ENCODE measurements at regions not wholly inside any gene's neighbourhood (a gene's known extent, or its start where the extent isn't known, plus 50 kb on each side); places are given as distances from the start of the nearest gene placed in this dataset.

DNA sequence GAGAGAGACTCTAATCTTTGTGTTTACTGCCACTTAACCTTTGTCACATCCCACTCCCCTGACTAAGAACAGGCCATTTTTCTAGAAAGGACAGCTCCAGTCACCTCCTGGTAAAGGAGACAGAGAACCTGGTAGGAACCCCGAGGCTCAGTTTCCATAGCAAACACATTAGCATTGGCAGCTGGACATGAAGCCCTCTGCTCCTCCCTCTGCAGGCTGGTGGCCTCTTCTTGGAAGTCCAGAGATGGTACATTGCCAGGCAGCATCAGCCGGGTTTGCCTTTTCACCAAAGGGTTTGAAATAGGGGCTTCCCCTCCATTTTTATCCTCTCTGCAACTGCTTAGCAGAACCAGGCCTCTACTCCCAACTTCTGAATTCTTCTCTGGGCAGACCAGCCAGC is 213.4 kb upstream of the SEMA6D start:
- Histone ChIP-seq H3K27ac (ENCODE audit: low read depth in 2 of 2, low read length in 2 of 2) (no peak overlapping the region), H3K4me3 (ENCODE audit: low read length in 3 of 3) (no peak overlapping the region), H3K9me3 (ENCODE audit: control insufficient read depth in 2 of 3, insufficient read depth in 1 of 3, low read length in 3 of 3) (no peaks in the 10 kb centered on the region), H3K27me3 (ENCODE audit: control insufficient read depth, insufficient read depth, low read length) (no peaks in the 10 kb centered on the region), H3K9ac (ENCODE audit: low read length in 3 of 3) (no peak overlapping the region), H3K36me3 (ENCODE audit: control insufficient read depth in 2 of 3, insufficient read depth in 3 of 3, low read length in 3 of 3) (no peaks in the 10 kb centered on the region), H3K4me1 (ENCODE audit: control insufficient read depth in 2 of 3, insufficient read depth in 2 of 3, low read depth in 1 of 3, low read length in 3 of 3) (peaks cover 0 to 2% (median 0%) of the 10 kb centered on the region in 3 donors)
- no peak for TF ChIP-seq CTCF (IDR thresholded peaks at IDR 0.05; ENCODE audit: borderline replicate concordance, extremely low read depth, insufficient read depth)
- intact Hi-C loops (cut with DNase I): no loop called here
- FAIRE-seq: no peak
- no peak for DNase-seq

DNA sequence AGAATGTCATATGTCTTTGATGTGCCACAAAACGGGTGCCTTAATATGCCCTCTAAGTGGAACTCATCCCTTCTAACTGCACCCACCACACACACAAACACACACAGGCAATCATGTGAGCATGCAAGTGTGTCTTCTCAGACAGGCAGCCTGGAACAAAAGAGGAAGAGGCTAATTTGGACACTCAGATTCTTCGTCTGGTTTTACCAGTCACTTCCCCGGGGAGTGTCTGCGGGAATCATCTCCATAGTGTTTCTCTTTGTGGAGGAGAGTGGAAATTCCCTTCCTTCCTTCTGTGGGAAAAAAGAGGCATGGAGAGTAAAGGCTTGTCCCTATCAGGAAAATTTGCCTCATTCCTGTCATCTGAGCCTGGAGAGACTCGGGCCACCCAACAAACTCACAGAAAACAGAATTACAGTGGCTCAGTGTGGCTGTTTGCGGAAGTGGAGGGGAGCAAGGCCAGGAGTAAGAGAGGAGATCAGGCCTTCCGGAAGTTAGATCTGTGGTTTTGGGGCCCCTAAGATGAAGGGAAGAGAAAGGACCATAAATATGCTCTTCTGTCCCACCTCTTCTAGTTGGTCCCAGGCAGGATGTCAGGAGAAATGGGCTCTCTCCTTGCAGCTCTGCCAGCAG is 212.6 kb upstream of the SEMA6D start:
- Histone ChIP-seq H3K9ac (ENCODE audit: low read length in 3 of 3) (no peak overlapping the region), H3K36me3 (ENCODE audit: control insufficient read depth in 2 of 3, insufficient read depth in 3 of 3, low read length in 3 of 3) (no peaks in the 10 kb centered on the region), H3K27me3 (ENCODE audit: control insufficient read depth, insufficient read depth, low read length) (no peaks in the 10 kb centered on the region), H3K27ac (ENCODE audit: low read depth in 2 of 2, low read length in 2 of 2) (no peak overlapping the region), H3K4me3 (ENCODE audit: low read length in 3 of 3) (no peak overlapping the region), H3K9me3 (ENCODE audit: control insufficient read depth in 2 of 3, insufficient read depth in 1 of 3, low read length in 3 of 3) (no peaks in the 10 kb centered on the region), H3K4me1 (ENCODE audit: control insufficient read depth in 2 of 3, insufficient read depth in 2 of 3, low read depth in 1 of 3, low read length in 3 of 3) (peaks cover 0 to 2% (median 0%) of the 10 kb centered on the region in 3 donors)
- no peak for FAIRE-seq
- intact Hi-C loops (cut with DNase I): no loop called here
- no peak for TF ChIP-seq CTCF (IDR thresholded peaks at IDR 0.05; ENCODE audit: borderline replicate concordance, extremely low read depth, insufficient read depth)
- no peak for DNase-seq

DNA sequence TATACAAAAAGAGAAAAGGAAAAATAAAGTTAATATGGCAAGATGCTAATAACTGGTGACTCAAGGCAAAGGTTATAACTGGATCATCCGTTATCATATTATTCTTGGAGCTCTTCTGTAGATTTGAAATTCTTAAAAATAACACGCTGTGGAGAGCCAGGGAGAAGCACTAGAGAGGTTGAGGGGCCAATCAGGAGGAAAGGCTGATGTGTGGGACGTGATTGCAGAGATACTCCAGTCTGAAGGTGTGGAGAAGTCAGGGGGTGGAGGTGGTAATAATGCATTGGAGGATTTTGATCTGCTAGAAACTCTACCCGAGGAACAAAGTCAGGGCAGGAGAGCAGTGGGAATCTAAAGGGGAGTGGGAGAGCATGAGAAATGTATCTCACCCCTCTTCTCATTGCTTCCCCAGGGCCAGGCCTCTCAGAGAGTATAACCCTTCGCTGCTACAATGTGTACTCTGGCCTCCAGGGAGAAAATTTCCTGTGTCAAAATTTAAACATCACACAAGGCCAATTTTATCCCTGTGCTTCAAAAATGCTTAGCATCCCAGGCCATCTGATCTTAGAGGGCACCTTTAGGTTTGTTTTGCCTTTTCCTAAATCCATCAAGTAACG is 211.5 kb upstream of the SEMA6D start:
- intact Hi-C loops (cut with DNase I): no loop called here
- H3K9me3 ChIP-seq (ENCODE audit: control insufficient read depth in 2 of 3, insufficient read depth in 1 of 3, low read length in 3 of 3): no peaks in the 10 kb centered on the region
- H3K9ac ChIP-seq (ENCODE audit: low read length in 3 of 3): no peak overlapping the region
- DNase-seq (no peak), FAIRE-seq (no peak)
- H3K36me3 ChIP-seq (ENCODE audit: control insufficient read depth in 2 of 3, insufficient read depth in 3 of 3, low read length in 3 of 3): no peaks in the 10 kb centered on the region
- TF ChIP-seq CTCF (IDR thresholded peaks at IDR 0.05; ENCODE audit: borderline replicate concordance, extremely low read depth, insufficient read depth): no peak
- H3K27ac ChIP-seq (ENCODE audit: low read depth in 2 of 2, low read length in 2 of 2): no peak overlapping the region
- no peak overlapping the region for H3K4me3 ChIP-seq (ENCODE audit: low read length in 3 of 3)
- peaks cover 0 to 2% (median 0%) of the 10 kb centered on the region in 3 donors for H3K4me1 ChIP-seq (ENCODE audit: control insufficient read depth in 2 of 3, insufficient read depth in 2 of 3, low read depth in 1 of 3, low read length in 3 of 3)
- H3K27me3 ChIP-seq (ENCODE audit: control insufficient read depth, insufficient read depth, low read length): no peaks in the 10 kb centered on the region
